GM23338 (cell line): ENCODE measurements at regions not wholly inside any gene's neighbourhood (a gene's known extent, or its start where the extent isn't known, plus 50 kb on each side); places are given as distances from the start of the nearest gene placed in this dataset.

Experiments
- ATAC-seq: fragments of 200-7000 bp; cut with Tn5 transposase; 3 replicates; pipeline ENCODE4 v1.9.1; 2020
- DNase-seq: peaks from one replicate; pipeline ENCODE4 v3.0.0-alpha.2; 2015; ENCODE audit warnings: low spot score
- H2AFZ ChIP-seq: fragments of 200-600 bp; sonication (generic); 2 replicates; pipeline ENCODE4 v1.8.0; 2016; ENCODE audit warnings: antibody characterized with exemption, mild to moderate bottlenecking, moderate library complexity
- H3F3A ChIP-seq: fragments of 200-600 bp; sonication (generic); replicated peaks from 2 replicates; pipeline ENCODE4 v1.8.0; 2017; ENCODE audit warnings: antibody characterized with exemption, mixed run types, low read depth
- H3K27ac ChIP-seq: fragments of 200-600 bp; sonication (generic); 2 replicates; pipeline ENCODE4 v1.6.1; 2016; ENCODE audit warnings: low read depth
- H3K27me3 ChIP-seq: fragments of 200-600 bp; sonication (generic); 2 replicates; pipeline ENCODE4 v1.8.0; 2016; ENCODE audit warnings: mild to moderate bottlenecking, mixed run types, moderate library complexity; ENCODE audit not compliant: insufficient read depth
- H3K36me3 ChIP-seq: fragments of 200-600 bp; sonication (generic); 2 replicates; pipeline ENCODE4 v1.8.0; 2016; ENCODE audit warnings: mild to moderate bottlenecking; ENCODE audit not compliant: insufficient read depth
- H3K4me1 ChIP-seq: fragments of 200-600 bp; sonication (generic); 2 replicates; pipeline ENCODE4 v1.8.0; 2016; ENCODE audit warnings: mild to moderate bottlenecking, moderate library complexity; ENCODE audit not compliant: insufficient read depth
- H3K4me2 ChIP-seq: fragments of 200-600 bp; sonication (generic); 2 replicates; pipeline ENCODE4 v1.7.1; 2017; ENCODE audit warnings: mixed run types
- H3K4me3 ChIP-seq: fragments of 200-600 bp; sonication (generic); 2 replicates; pipeline ENCODE4 v1.6.1; 2016; ENCODE audit warnings: mixed run types
- H3K79me2 ChIP-seq: fragments of 200-600 bp; sonication (generic); replicated peaks from 2 replicates; pipeline ENCODE4 v1.8.0; 2017; ENCODE audit warnings: mild to moderate bottlenecking; ENCODE audit not compliant: insufficient read depth
- H3K9me2 ChIP-seq: fragments of 200-600 bp; sonication (generic); 2 replicates; pipeline ENCODE4 v1.8.0; 2017; ENCODE audit not compliant: insufficient read depth
- H4K20me1 ChIP-seq: fragments of 200-600 bp; sonication (generic); replicated peaks from 2 replicates; pipeline ENCODE4 v1.8.0; 2017; ENCODE audit warnings: mild to moderate bottlenecking; ENCODE audit not compliant: insufficient read depth
- H3K27ac Mint-ChIP-seq: 2 replicates; pipeline ENCODE4 v1.8.0; 2020; ENCODE audit warnings: inconsistent platforms, mild to moderate bottlenecking, moderate library complexity, mixed read lengths
- H3K27me3 Mint-ChIP-seq: 3 replicates; pipeline ENCODE4 v1.8.0; 2022; ENCODE audit warnings: low read depth, mild to moderate bottlenecking, moderate library complexity, mixed read lengths, inconsistent platforms; ENCODE audit not compliant: insufficient read depth, poor library complexity
- H3K36me3 Mint-ChIP-seq: 3 replicates; pipeline ENCODE4 v1.8.0; 2021; ENCODE audit warnings: low read depth, mild to moderate bottlenecking, inconsistent platforms, moderate library complexity, mixed read lengths
- H3K4me1 Mint-ChIP-seq: 3 replicates; pipeline ENCODE4 v1.8.0; 2020; ENCODE audit warnings: mild to moderate bottlenecking, inconsistent platforms, mixed read lengths
- H3K4me3 Mint-ChIP-seq: 3 replicates; pipeline ENCODE4 v1.8.0; 2021; ENCODE audit warnings: moderate library complexity, mild to moderate bottlenecking, inconsistent platforms, mixed read lengths
- H3K9me3 Mint-ChIP-seq: 3 replicates; pipeline ENCODE4 v1.8.0; 2020; ENCODE audit warnings: moderate library complexity, mild to moderate bottlenecking, inconsistent platforms, mixed read lengths
- CREB1 ChIP-seq: fragments of 250-450 bp; sonication (Bioruptor Pico); IDR thresholded peaks from 2 replicates; pipeline ENCODE4 v1.5.0; 2020; ENCODE audit warnings: low read depth, mild to moderate bottlenecking, moderate library complexity
- EZH2 ChIP-seq: fragments of 200-600 bp; sonication (generic); IDR thresholded peaks from one replicate; pipeline ENCODE4 v1.8.0; 2017; ENCODE audit warnings: antibody characterized with exemption, mild to moderate bottlenecking, low read depth; ENCODE audit not compliant: unreplicated experiment
- EZH2phosphoT487 ChIP-seq: fragments of 200-600 bp; sonication (generic); IDR thresholded peaks from one replicate; pipeline ENCODE4 v1.8.1; 2018; ENCODE audit warnings: antibody characterized with exemption; ENCODE audit not compliant: unreplicated experiment
- JUNB ChIP-seq: IDR thresholded peaks from one replicate; pipeline ENCODE4 v1.6.1; 2016; ENCODE audit warnings: antibody characterized with exemption; ENCODE audit not compliant: unreplicated experiment
- NANOG ChIP-seq: IDR thresholded peaks from 2 replicates; pipeline ENCODE4 v1.6.1; 2016; ENCODE audit warnings: antibody characterized with exemption, borderline replicate concordance
- POLR2AphosphoS5 ChIP-seq: IDR thresholded peaks from 2 replicates; pipeline ENCODE4 v1.6.1; 2016; ENCODE audit warnings: antibody characterized with exemption, low read depth
- STAT1 ChIP-seq: IDR thresholded peaks from one replicate; pipeline ENCODE4 v1.6.1; 2016; ENCODE audit warnings: antibody characterized with exemption; ENCODE audit not compliant: unreplicated experiment
- ZNF114 ChIP-seq: fragments of 250-450 bp; sonication (Bioruptor Pico); IDR thresholded peaks from 2 replicates; pipeline ENCODE4 v1.5.0; 2020; ENCODE audit warnings: mild to moderate bottlenecking, moderate library complexity
- ZNF331 ChIP-seq: fragments of 250-450 bp; sonication (Bioruptor Pico); IDR thresholded peaks from 2 replicates; pipeline ENCODE4 v1.5.0; 2020; ENCODE audit warnings: low read depth, mild to moderate bottlenecking, moderate library complexity
- TF ChIP-seq, protein P1 (sequence below): fragments of 250-450 bp; sonication (Bioruptor Pico); IDR thresholded peaks from 2 replicates; pipeline ENCODE4 v1.5.0; 2020; ENCODE audit warnings: mild to moderate bottlenecking, moderate library complexity
- TF ChIP-seq, protein P2 (sequence below): IDR thresholded peaks from one replicate; pipeline ENCODE4 v1.6.1; 2018; ENCODE audit warnings: antibody characterized with exemption; ENCODE audit not compliant: unreplicated experiment
- TF ChIP-seq, protein P3 (sequence below), 2 experiments: fragments of 200-600 bp in 1 of 2; sonication (generic) in 1 of 2; conservative IDR thresholded peaks; 2 replicates each; pipeline versions ENCODE4 v1.5.1 to v1.6.1; 2016 to 2017; ENCODE audit warnings: antibody characterized with exemption in 2 of 2, low read depth in 2 of 2, mild to moderate bottlenecking in 2 of 2, moderate library complexity in 1 of 2
- TF ChIP-seq, protein P4 (sequence below): IDR thresholded peaks from 2 replicates; pipeline ENCODE4 v1.6.1; 2016; ENCODE audit warnings: antibody characterized with exemption

DNA sequence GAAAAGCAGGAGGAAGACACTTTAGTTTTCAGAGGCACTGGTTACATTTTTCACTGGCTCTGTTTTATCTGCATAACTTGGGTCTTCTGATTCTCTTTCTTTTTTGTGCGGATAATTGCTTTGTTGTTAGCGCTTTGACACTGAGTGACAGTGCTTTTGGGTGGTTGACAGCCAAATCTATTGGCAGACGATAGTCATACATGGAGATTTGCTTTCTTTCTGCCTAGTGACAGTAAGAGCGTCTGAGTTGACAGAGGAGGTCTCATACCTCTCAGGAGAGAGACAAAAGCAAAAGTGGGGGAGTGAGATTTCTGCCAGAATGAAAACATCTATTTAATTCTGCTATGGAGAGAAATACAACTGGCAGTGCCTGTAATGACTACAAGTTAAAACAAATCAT lies 2278.0 kb upstream of the WWC1 start (continued):
- TF ChIP-seq, protein P1, sequence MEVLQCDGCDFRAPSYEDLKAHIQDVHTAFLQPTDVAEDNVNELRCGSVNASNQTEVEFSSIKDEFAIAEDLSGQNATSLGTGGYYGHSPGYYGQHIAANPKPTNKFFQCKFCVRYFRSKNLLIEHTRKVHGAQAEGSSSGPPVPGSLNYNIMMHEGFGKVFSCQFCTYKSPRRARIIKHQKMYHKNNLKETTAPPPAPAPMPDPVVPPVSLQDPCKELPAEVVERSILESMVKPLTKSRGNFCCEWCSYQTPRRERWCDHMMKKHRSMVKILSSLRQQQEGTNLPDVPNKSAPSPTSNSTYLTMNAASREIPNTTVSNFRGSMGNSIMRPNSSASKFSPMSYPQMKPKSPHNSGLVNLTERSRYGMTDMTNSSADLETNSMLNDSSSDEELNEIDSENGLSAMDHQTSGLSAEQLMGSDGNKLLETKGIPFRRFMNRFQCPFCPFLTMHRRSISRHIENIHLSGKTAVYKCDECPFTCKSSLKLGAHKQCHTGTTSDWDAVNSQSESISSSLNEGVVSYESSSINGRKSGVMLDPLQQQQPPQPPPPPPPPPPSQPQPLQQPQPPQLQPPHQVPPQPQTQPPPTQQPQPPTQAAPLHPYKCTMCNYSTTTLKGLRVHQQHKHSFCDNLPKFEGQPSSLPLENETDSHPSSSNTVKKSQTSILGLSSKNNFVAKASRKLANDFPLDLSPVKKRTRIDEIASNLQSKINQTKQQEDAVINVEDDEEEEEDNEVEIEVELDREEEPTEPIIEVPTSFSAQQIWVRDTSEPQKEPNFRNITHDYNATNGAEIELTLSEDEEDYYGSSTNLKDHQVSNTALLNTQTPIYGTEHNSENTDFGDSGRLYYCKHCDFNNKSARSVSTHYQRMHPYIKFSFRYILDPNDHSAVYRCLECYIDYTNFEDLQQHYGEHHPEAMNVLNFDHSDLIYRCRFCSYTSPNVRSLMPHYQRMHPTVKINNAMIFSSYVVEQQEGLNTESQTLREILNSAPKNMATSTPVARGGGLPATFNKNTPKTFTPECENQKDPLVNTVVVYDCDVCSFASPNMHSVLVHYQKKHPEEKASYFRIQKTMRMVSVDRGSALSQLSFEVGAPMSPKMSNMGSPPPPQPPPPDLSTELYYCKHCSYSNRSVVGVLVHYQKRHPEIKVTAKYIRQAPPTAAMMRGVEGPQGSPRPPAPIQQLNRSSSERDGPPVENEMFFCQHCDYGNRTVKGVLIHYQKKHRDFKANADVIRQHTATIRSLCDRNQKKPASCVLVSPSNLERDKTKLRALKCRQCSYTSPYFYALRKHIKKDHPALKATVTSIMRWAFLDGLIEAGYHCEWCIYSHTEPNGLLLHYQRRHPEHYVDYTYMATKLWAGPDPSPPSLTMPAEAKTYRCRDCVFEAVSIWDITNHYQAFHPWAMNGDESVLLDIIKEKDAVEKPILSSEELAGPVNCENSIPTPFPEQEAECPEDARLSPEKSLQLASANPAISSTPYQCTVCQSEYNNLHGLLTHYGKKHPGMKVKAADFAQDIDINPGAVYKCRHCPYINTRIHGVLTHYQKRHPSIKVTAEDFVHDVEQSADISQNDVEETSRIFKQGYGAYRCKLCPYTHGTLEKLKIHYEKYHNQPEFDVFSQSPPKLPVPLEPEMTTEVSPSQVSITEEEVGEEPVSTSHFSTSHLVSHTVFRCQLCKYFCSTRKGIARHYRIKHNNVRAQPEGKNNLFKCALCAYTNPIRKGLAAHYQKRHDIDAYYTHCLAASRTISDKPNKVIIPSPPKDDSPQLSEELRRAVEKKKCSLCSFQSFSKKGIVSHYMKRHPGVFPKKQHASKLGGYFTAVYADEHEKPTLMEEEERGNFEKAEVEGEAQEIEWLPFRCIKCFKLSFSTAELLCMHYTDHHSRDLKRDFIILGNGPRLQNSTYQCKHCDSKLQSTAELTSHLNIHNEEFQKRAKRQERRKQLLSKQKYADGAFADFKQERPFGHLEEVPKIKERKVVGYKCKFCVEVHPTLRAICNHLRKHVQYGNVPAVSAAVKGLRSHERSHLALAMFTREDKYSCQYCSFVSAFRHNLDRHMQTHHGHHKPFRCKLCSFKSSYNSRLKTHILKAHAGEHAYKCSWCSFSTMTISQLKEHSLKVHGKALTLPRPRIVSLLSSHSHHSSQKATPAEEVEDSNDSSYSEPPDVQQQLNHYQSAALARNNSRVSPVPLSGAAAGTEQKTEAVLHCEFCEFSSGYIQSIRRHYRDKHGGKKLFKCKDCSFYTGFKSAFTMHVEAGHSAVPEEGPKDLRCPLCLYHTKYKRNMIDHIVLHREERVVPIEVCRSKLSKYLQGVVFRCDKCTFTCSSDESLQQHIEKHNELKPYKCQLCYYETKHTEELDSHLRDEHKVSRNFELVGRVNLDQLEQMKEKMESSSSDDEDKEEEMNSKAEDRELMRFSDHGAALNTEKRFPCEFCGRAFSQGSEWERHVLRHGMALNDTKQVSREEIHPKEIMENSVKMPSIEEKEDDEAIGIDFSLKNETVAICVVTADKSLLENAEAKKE (CRISPR knock-in tag) = no peak
- TF ChIP-seq EZH2phosphoT487 = no peak
- no peak for TF ChIP-seq EZH2
- TF ChIP-seq ZNF114 = no peak
- no peak for TF ChIP-seq CREB1 (CRISPR knock-in tag)

DNA sequence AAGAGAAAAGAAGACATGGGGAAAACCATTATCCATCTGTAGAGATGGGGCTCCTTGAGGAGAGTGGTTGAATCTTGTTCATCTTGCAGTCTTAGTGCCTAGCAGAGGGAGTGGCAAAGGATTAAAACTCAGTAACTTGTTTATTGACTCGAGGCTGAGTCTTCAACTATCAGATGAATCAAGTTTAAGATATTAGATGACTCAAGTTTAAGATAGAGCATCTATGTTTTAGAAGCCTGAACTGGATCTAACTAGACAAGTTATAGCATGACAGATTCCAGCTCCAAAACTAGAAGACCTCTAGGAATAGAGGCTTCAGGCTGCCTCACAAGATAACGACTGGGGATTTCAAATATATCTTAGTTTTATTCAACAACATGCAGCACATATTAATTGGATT lies 2277.2 kb upstream of the WWC1 start:
- H3K36me3 Mint-ChIP-seq = no peaks in the 10 kb centered on the region
- H3K4me3 ChIP-seq = no peak overlapping the region
- H3F3A ChIP-seq = no peaks in the 10 kb centered on the region
- no peak overlapping the region for H2AFZ ChIP-seq
- H3K27me3 Mint-ChIP-seq = no peaks in the 10 kb centered on the region
- H3K36me3 ChIP-seq = no peaks in the 10 kb centered on the region
- H3K9me3 Mint-ChIP-seq = no peaks in the 10 kb centered on the region
- H3K27me3 ChIP-seq = no peaks in the 10 kb centered on the region
- no peak for ATAC-seq
- no peak for DNase-seq
- no peaks in the 10 kb centered on the region for H3K79me2 ChIP-seq
- no peaks in the 10 kb centered on the region for H3K9me2 ChIP-seq
- no peaks in the 10 kb centered on the region for H4K20me1 ChIP-seq
- peaks cover 2% of the 10 kb centered on the region; the same call in 1 of the 3 replicates for H3K4me1 Mint-ChIP-seq
- H3K27ac ChIP-seq = no peak overlapping the region
- H3K27ac Mint-ChIP-seq = no peak overlapping the region
- no peak overlapping the region for H3K4me2 ChIP-seq
- H3K4me1 ChIP-seq = no peaks in the 10 kb centered on the region
- no peak overlapping the region for H3K4me3 Mint-ChIP-seq
- no peak for TF ChIP-seq POLR2AphosphoS5
- TF ChIP-seq, protein P2, sequence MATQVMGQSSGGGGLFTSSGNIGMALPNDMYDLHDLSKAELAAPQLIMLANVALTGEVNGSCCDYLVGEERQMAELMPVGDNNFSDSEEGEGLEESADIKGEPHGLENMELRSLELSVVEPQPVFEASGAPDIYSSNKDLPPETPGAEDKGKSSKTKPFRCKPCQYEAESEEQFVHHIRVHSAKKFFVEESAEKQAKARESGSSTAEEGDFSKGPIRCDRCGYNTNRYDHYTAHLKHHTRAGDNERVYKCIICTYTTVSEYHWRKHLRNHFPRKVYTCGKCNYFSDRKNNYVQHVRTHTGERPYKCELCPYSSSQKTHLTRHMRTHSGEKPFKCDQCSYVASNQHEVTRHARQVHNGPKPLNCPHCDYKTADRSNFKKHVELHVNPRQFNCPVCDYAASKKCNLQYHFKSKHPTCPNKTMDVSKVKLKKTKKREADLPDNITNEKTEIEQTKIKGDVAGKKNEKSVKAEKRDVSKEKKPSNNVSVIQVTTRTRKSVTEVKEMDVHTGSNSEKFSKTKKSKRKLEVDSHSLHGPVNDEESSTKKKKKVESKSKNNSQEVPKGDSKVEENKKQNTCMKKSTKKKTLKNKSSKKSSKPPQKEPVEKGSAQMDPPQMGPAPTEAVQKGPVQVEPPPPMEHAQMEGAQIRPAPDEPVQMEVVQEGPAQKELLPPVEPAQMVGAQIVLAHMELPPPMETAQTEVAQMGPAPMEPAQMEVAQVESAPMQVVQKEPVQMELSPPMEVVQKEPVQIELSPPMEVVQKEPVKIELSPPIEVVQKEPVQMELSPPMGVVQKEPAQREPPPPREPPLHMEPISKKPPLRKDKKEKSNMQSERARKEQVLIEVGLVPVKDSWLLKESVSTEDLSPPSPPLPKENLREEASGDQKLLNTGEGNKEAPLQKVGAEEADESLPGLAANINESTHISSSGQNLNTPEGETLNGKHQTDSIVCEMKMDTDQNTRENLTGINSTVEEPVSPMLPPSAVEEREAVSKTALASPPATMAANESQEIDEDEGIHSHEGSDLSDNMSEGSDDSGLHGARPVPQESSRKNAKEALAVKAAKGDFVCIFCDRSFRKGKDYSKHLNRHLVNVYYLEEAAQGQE = no peak
- TF ChIP-seq JUNB = no peak
- TF ChIP-seq, protein P3, sequence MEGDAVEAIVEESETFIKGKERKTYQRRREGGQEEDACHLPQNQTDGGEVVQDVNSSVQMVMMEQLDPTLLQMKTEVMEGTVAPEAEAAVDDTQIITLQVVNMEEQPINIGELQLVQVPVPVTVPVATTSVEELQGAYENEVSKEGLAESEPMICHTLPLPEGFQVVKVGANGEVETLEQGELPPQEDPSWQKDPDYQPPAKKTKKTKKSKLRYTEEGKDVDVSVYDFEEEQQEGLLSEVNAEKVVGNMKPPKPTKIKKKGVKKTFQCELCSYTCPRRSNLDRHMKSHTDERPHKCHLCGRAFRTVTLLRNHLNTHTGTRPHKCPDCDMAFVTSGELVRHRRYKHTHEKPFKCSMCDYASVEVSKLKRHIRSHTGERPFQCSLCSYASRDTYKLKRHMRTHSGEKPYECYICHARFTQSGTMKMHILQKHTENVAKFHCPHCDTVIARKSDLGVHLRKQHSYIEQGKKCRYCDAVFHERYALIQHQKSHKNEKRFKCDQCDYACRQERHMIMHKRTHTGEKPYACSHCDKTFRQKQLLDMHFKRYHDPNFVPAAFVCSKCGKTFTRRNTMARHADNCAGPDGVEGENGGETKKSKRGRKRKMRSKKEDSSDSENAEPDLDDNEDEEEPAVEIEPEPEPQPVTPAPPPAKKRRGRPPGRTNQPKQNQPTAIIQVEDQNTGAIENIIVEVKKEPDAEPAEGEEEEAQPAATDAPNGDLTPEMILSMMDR (conservative IDR thresholded peaks at IDR 0.05; ENCODE audit: low read depth in 2 of 2) = no peak
- TF ChIP-seq STAT1 = no peak
- TF ChIP-seq EZH2phosphoT487 = no peak
- TF ChIP-seq NANOG = no peak
- no peak for TF ChIP-seq CREB1 (CRISPR knock-in tag)
- no peak for TF ChIP-seq ZNF114
- TF ChIP-seq, protein P4, sequence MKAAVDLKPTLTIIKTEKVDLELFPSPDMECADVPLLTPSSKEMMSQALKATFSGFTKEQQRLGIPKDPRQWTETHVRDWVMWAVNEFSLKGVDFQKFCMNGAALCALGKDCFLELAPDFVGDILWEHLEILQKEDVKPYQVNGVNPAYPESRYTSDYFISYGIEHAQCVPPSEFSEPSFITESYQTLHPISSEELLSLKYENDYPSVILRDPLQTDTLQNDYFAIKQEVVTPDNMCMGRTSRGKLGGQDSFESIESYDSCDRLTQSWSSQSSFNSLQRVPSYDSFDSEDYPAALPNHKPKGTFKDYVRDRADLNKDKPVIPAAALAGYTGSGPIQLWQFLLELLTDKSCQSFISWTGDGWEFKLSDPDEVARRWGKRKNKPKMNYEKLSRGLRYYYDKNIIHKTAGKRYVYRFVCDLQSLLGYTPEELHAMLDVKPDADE = no peak
- no peak for TF ChIP-seq ZNF331 (CRISPR knock-in tag)
